Right hindlimb (tissue), 1 donor: ENCODE measurements at regions not wholly inside any gene's neighbourhood (a gene's known extent, or its start where the extent isn't known, plus 50 kb on each side); places are given as distances from the start of the nearest gene placed in this dataset.
"Not testable (repeated sequence)": the region's sequence is repeated elsewhere in the genome, so short reads cannot be mapped to it uniquely, and the experiment has no call there.

Source experiments
- DNase-seq: peaks from one replicate; pipeline ENCODE4 v3.0.0-alpha.2; 2018

DNA sequence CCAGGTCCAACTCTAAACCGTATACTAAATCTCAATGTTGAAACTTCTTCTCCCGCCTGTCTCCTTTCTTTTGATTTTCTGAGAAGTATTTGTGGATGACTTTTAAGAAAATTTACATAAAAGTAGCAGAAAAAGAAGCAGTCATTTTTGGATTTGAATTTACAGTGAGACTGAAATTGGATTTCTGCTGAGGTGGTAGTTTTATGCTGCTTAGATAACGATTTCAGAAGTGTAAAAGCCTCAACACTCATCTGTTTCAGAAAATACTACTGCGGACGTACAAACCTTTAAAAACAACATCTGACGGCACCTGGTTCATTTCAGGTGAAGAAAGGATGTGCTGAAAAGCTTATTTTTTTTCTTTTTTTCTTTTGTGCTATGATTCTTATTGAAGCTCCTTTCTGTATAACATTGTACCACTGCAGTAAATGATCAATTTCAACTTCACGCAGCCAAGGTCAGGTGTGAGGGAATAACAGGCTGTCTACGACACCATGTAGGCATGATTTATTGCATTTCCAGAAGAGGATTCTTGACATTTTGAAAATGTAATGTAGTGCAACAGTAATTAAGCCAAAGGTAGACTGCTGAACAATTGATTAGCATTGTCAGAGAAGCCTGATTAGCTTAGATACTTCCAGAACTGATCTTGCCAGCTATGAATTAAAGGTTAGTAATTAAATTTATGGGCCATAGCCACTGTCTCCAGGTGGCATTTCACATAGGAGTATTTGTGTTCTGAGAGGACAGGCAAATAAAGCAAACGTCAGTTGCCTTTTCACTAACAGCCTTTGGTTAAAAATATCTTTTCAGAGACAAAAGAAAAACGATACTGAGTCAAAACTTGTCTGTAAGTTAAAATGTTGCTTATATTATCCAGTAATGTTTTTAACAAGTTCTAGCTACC is 134.6 kb upstream of the KBTBD8 start:
- DNase-seq: no peak

DNA sequence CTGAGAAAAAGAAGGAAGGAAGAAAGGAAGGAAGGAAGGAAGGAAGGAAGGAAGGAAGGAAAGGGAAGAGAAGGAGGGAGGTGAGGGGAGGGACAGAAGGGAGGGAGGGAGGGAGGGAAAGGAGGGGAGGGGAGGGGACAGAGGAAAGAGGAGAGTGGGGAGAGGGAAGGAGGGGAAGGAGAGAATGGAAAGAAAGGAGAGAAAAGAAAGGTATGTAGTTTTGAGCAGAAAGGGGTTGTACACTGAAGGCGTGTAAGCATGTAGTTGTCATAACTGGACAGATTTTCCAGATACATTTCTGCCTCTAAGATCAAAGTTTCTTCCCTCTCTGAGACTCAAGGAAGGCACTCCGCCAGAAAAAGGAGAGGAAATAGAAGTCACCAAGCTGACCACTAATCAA is 113.4 kb upstream of the KBTBD8 start:
- no peak for DNase-seq

DNA sequence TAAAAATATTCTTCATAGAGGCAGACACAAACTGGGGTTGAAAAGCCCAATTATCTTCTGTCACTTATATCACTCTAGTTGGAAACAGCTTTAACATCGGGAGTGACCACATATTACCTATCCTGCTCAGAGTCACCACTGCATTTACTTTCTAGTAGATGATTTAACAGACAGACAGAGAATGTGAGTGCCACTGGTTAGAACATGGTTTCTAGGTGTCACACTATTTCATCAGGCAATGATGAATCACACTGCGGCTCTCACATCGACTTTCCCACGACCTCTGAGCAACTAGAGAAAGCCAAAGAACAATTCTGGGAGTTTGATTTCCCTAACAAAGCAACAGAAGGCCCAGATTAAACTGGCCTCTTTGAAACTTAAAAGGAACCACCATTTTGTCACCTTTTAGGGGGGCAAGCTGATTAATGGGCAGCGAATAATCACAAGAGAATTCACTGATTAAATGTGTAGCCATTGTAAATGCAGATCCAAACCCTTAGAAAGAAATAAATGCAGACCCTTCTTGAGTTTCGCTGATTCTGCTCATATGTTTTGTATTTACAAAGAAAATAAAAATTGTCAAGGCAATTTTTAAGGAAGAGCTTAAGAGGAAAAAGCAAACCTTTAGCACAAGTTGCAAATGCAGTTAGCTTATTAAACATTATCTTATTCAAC is 112.6 kb upstream of the KBTBD8 start:
- DNase-seq: no peak

DNA sequence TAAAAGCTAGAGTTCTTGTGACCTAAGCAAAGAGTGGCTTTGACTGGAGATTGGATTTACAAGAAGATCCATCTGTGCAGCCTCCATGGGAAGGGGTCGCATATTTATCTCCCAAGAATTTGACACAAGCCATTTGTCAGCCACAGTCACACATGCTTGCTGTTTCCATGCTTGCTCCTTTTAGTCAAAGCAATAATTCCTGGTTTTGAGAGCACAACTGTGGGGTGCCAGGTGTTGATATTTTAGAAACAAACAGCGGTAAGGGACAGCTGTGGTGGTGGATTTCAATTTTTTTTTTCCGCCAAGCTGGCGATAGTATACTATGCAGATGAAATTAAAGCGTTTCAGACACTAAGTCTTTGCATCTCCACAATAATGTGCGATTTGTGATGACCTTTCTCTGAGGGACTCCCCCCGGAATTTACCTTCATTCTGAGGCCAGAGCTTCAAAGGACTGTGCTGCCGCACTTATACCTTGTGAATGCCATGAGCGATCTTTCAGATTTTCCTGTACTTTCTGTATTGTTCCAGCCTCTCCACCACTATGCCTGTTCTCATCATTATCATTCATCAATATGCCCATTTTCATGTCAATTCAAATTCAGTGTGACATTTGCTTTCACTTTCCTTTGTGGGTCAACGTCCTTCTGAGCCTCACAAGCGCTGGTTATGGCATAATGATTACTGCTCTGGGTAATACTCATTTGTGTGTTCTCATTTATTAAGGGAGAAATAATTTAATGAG is 108.2 kb upstream of the KBTBD8 start:
- DNase-seq: no peak

DNA sequence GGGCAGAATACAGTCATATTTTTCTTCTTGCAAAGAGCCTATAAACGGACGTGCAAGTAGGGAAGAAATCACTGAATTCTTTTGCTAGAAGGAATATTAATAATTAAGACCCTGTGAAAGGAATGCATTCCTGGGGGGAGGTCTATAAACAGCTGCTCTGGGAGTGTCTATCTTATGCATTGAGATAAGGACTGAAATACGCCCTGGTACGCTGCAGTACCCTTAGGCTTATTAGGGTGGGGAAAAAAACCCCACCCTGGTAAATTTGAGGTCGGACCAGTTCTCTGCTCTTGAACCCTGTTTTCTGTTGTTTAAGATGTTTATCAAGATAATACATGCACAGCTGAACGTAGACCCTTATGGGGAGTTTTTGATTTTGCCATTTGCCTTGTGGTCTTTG is 100.0 kb upstream of the KBTBD8 start:
- no peak for DNase-seq

DNA sequence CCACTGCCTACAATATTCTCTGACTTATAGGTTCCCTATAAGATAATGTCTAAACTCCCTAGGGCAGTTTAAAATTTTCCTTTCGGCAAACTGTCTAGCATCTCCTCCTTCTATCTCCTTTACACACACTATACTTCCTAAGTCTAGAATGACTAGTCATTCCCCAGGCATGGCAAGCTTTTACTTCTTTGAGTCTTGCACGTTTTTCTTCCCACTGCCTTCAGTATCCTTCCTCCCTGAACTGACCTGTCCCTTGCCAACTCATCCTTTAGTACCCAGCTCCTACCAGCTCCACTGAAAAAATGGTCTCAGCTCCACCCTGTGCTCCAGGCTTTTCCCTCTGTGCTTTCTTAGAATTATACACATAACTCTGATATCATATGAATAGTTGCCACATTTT is 93.8 kb upstream of the KBTBD8 start:
- no peak for DNase-seq

DNA sequence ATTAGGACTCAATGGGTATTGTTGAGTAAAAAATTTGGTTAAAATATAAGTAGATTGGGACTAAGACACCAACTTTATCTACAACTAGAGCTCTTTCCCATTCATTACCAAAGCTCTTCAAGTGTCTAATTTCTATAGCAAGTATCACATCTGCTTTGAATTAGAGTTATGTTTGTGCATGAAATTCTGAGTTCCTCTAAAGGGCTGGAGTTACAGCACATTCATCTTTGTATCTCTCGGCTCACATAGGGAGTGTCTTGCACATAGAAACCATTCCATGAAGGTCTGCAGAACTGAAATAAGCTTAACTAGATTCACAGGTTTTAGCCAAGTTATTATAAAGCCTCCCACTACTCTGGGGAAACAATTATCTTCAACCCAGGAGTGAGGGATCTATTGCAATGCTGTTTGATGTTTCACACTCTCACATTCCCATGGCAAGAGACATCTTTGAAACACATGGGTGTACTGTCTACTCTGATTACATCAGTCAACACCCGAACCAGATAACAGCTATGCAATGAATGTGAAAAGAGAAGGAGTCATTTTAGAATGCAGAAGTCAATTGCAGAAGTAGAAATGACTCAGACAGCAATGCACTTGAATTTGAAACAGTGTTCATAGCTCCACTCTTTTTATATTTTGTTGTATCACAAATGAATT is 93.1 kb upstream of the KBTBD8 start:
- DNase-seq: no peak

DNA sequence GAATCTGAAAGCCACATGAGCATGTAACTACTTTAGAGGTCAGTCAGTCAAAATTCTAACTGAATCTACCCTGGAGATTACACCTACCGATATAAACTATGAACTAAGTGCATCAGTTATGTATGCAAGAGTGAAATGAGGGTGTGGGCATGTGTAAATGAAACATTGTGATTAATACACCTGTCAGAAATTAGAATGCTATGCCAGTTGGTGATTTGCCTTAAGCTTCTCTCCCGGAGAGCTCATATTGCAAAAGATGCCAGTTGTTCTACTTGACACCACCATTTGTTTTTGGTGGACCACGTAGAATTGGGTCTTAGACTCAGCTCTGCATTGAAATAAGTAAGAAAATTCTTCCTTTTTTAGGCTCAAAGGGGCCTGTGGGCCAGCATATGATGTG is 91.0 kb upstream of the KBTBD8 start:
- DNase-seq: no peak

DNA sequence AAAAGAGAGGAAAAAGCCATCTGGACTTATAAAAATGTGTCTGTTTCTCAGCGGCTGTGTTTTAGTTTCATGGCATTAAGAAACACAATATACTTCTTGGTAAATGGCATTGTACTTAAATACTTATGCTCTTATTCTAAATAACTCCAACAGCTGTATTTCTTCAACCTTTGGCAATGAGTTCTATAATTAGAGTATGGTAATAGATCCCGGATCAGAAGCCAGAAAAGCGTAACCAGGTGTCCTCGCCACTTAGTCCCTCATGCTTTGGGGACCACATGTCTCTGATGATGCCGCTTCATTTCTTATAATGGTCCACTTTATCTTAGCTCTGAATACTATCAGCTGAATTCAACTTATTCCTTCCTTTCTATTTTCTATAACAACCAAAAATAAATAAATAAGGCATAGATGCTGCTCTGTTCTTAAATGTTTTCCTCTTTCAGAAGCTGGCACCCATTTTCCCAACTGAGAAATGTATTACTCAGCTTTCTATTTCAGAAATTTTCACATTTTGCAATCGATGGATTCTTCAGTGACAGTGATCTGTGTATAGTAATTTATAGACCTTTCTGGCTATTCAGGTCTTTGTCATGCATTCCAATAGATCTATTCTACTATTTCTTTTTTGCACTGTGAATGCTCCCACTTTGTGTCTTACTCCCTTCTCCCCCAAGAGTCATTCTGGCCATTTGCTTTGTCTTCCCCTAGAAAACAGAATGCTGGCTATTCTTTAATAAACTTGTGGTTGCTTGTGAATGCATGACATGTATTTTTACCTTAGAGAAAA is 87.6 kb upstream of the KBTBD8 start:
- no peak for DNase-seq

DNA sequence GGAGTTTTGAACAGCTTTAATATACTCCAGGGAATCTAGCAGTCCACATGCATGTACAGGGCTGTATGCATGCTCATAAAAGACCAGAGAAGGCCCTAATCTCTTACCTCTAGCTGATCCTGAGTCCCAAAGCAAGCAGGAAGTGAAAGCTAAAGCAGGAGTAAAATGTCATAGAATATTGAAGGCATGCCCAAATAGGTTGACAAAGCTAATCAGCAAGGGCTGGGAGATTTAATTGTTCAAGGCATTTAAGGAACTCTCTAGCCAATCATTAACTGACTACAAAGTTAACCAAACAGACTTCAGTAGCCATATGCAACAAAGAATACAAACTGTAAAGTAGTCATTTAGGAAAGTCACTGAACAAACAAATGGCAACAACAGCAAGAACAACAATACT is 85.8 kb upstream of the KBTBD8 start:
- no peak for DNase-seq

DNA sequence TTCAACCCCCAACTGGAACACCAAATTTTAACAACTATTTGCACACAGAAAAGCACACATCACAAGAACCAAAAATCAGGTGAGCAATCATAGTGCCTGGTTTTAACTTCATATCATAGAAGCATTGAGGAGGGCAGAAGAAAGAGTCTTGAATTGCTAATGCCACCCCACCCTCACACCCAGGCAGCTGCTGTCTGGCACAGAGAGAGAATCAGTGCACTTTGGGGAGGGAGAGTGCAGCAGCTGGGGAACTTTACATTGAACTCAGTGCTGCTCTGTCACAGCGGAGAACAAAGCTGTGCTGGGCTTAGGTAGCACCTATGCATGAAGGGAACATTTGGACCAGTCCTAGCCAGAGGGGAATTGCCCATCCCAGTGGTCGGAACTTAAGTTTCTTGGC is 76.0 kb upstream of the KBTBD8 start:
- DNase-seq: peak; percentile 28

DNA sequence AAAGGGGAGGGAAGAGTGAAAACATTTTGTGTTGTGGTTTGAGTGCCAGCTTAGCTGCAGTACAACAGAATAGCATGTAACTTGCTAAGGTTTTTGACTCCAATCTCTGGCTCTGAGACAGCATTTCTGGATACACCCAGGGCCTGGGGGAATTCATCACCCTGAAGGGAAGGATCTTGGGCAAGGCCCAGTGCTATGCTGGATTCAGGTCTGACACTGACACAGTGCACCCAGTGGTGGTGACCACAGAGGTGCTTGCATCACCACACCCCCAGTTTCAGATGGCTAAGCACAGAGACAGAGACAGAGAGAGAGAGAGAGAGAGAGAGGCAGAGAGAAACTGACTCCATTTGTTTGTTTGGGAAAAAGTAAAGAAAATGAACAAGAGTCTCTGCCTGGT is 74.1 kb upstream of the KBTBD8 start:
- DNase-seq: no peak

DNA sequence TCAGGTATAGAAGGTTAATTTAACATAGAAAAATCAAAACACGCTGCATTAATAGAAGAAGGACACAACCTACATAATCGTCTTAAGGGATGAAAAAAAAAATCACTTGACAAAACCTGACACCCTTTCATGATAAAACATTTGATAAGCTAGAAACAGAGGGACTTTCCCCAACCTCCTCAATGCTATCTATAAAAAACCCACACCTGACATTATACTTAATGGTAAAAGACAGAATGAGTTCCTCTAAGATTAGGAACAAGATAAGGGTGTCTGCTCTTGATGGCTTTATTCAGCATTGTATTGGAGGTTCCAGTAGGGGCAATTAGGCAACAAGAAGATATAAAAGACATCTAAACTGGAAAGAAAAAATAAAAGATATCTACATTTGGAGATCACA is 69.9 kb upstream of the KBTBD8 start:
- DNase-seq: no peak

DNA sequence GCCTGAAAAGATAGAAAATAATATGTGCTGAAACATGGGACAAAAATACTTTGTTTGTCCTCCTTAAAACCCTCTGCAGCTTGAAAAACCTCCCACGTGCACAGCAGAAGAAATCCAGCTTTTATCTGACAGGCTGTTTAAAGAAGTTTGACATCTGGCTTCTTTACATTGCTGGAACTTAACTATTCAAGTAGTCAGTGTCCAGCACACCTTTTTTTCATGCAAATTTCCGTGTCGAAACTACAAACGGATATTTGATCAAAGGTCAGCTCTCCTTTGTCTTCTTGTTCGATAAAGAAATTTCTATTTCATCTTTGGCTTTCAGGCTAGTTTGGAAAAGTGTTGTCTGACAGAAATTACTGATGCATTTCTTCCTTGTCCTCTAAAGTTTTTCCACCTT is 66.8 kb upstream of the KBTBD8 start:
- no peak for DNase-seq

DNA sequence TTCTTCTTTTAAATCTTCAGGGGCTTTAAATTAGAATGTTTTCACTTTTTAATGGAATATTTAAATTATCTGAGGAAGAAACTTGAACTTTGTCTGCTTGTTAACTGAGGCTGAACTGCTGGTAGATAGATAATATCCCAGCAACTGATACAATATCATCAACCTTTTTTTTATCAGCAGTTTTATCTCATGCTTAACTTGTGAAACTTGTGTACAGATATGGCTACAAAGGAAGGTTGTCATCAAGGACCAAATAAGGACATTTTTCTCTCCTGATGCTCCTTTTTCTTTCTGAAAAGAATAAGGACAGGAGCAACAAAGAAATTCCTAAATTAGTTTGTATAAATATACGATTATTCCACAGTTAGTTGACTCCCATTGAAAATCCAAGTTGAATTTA is 66.4 kb upstream of the KBTBD8 start:
- DNase-seq: no peak

DNA sequence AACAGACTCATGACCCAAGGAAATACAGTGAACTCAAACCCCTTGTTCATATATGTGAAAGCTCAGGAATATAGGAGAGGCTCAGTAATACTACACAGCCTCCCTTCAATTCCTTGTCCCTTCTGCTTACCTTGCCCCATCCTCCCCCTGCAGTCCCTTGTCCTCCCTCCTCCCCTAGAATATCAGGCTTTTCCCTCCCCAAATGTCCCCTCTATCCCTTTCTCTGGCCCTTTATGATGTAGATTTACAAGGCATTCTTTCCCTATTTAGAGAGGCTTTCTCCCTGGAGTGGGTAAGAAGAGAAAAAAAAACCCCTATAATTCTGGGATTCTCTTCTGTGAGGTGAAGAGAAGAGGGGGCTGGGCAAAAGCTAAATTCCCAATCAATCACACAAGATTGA is 64.9 kb upstream of the KBTBD8 start:
- no peak for DNase-seq

DNA sequence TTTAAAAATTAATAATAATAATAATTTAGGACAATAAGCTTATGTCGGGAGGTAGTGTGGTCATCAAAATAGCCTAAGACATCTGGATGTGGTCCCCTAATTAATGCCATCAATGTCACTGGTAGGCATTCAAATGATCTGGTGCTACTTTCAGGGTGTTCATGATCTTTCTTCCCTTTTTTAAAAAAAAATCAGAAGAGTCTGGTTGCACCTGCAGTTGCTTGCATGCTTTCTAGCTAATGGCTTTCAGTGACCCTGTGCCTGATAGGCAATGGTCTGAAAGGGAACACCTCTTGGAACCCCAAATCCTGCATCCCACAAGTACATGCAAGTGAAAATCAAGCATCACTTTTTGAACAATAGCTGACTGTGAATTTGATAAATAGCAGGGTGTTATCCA is 64.1 kb upstream of the KBTBD8 start:
- DNase-seq: no peak

DNA sequence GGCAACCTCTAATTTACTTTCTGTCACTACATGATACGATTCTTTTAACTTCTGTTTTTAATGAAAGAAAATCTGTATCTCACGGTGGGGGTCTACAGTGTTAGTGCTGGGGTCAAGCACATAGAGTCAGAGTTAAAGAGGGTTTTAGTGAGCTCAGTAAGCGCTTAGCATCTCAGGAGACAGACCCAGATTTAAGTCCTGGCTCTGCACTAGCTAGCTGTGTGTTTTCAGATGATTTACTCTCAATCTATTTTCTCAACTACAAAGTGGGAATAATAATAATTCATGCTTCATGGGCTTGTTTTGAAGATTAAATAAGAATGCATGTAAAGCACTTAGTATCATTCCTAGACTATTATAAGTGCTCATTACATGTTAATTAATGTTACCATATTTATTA is 63.4 kb upstream of the KBTBD8 start:
- DNase-seq: no peak

DNA sequence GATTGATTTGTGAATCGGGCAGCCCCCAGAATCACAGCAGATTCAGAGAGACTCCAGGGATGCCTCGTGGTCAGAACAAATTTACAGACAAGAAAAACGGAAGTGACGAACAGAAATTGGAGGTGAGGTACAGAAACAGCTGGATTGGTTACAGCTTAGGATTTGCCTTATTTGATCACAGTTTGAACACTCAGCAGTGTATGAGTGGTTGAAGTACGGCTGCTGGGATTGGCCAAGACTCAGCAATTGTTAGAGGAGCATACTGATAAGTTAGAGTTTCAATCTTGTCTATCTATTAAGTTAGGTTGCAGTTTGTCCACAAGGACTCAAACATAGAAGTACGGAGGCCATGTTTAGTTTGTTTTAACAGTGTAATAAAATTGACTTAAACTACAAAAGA is 61.1 kb upstream of the KBTBD8 start:
- DNase-seq: not testable (repeated sequence)

DNA sequence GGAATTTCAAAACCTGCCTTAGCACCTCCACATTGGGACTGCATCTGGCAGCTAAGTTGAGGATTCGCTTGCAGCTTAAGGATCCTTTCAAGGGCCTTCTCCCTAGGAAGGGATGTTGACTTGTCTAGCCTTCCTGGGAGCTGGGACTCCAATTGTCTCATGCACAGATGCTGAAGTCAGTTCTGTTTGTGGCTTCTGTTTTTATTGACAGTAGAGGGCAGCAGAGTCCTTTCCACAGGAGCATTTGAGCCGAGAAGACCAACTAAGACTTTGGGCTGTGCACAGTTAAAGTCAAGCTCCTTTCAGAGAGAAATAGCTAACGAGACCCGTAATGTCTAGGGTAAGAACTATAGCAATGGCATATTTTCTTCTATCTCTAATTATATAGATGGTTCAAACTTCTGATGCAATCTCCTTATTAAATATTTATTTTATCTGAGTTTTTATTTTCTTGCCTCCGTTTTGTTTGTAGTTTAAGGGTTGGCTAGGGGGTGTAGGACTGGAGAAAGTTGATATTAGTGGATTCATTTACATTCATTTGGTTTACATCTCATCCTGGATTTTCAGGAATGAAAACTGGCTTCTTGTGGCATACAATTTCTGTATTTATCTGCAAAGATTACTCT is 59.7 kb upstream of the KBTBD8 start:
- peak; percentile 51 for DNase-seq

DNA sequence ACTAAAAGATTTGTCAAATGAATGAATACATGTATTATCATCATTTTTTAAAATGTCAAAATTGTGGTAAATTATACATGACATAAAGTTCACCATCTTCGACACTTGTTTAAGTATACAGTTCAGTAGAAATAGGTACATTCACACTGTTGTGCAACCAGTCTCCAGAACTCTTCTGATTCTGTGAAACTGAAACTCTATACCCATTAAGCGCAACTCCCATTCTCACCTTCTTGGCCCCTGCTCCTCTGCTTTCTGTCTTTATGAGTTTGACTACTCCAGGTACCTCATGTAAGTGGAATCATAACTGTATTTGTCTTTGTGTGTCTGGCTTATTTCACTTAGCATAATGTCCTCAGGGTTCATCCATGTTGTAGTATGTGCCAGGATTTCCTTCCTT is 50.1 kb upstream of the KBTBD8 start:
- DNase-seq: no peak
